Coronary artery (tissue), 2 donors: ENCODE measurements at regions not wholly inside any gene's neighbourhood (a gene's known extent, or its start where the extent isn't known, plus 50 kb on each side); places are given as distances from the start of the nearest gene placed in this dataset.
"Not testable (repeated sequence)": the region's sequence is repeated elsewhere in the genome, so short reads cannot be mapped to it uniquely, and the experiment has no call there.

Experiments used
- DNase-seq: peaks from one replicate; pipeline ENCODE4 v3.0.0-alpha.2; 2017; ENCODE audit warnings: low spot score
- H3K27ac ChIP-seq, 2 donors: fragments of 200-600 bp; sonication (generic); one replicate each; pipeline ENCODE4 v1.5.1; 2016 to 2019
- H3K4me3 ChIP-seq: fragments of 200-600 bp; sonication (generic); 2 replicates; pipeline ENCODE4 v1.5.1; 2016; ENCODE audit warnings: mild to moderate bottlenecking, moderate library complexity
- TF ChIP-seq, protein P1 (sequence below): fragments of 200-600 bp; sonication (generic); IDR thresholded peaks from one replicate; pipeline ENCODE4 v1.5.1; 2019; ENCODE audit warnings: antibody characterized with exemption

DNA sequence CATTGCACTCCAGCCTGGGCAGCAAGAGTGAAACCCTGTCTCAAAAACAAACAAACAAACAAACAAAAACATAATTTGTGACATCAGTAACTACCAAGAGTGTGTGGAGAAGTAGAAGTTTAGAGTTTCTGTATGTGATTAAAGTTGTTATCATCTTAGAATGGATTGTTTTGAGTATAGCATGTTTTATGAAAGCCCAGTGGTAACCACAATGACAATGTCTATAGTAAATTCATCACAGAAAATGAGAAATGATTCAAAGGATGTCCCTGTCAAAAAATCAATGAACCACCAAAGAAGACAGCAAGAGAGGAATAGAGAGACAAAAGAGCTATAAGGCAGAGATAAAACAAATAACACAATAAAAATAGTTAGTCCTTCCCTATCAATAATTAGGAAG is 1299.2 kb downstream of the CNTNAP5 start:
- Histone ChIP-seq H3K27ac (no peak overlapping the region), H3K4me3 (no peak overlapping the region)
- no peak for DNase-seq
- TF ChIP-seq, protein P1, sequence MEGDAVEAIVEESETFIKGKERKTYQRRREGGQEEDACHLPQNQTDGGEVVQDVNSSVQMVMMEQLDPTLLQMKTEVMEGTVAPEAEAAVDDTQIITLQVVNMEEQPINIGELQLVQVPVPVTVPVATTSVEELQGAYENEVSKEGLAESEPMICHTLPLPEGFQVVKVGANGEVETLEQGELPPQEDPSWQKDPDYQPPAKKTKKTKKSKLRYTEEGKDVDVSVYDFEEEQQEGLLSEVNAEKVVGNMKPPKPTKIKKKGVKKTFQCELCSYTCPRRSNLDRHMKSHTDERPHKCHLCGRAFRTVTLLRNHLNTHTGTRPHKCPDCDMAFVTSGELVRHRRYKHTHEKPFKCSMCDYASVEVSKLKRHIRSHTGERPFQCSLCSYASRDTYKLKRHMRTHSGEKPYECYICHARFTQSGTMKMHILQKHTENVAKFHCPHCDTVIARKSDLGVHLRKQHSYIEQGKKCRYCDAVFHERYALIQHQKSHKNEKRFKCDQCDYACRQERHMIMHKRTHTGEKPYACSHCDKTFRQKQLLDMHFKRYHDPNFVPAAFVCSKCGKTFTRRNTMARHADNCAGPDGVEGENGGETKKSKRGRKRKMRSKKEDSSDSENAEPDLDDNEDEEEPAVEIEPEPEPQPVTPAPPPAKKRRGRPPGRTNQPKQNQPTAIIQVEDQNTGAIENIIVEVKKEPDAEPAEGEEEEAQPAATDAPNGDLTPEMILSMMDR = no peak

DNA sequence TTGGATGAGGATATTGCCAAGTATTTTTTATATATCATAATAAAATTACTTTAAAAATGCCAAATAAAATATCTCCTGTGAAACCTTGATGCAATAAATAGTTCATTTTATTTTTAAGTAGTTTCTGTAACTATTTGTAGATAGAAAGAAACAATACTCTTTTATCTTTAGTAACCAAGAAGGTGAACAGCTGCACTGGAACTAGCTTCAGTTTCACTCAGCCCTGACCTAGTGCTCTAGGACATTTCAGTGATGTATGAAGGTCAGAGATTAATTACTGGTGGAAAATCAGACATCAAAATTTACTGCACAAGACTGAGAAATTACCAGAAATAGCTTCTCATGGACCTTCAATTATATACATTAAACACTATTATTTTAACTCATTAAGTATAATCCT is 1305.0 kb downstream of the CNTNAP5 start:
- TF ChIP-seq, protein P1 = no peak
- DNase-seq = no peak
- Histone ChIP-seq H3K27ac (no peak overlapping the region), H3K4me3 (no peak overlapping the region)

DNA sequence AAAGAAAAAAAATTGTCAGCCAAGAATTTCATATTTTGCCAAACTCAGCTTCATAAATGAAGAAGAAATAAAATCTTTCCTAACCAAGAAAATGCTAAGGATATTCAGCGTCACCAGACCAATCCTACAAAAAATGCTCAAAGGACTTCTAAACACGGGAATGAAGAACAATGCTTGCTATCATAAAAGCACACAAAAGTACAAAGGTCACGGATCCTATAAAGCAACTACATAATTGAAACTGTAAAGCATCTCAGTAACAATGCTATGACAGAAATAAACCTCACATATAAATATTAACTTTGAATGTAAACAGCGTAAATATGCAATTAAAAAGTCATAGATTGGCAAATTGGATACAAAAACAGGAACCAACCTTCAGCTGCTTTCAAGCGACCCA is 1314.6 kb upstream of the GYPC start:
- DNase-seq = no peak
- TF ChIP-seq, protein P1 = no peak
- Histone ChIP-seq H3K27ac (no peak overlapping the region), H3K4me3 (no peak overlapping the region)

DNA sequence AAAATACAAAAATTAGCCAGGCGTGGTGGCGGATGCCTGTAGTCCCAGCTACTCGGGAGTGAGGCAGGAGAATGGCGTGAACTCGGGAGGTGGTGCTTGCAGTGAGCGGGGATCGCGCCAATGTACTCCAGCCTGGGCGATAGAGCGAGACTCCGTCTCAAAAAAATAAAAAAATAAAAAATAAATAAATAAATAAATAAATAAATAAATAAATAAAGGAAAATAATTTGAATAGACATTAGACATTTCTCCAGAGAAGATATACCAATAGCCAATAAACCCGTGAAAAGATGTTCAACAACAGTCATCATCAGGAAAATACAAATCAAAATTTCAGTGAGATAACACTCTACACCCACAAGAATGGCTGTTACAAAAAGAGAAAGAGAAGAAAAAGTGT is 1302.4 kb upstream of the GYPC start:
- not testable (repeated sequence) for H3K4me3 ChIP-seq, H3K27ac ChIP-seq, DNase-seq

DNA sequence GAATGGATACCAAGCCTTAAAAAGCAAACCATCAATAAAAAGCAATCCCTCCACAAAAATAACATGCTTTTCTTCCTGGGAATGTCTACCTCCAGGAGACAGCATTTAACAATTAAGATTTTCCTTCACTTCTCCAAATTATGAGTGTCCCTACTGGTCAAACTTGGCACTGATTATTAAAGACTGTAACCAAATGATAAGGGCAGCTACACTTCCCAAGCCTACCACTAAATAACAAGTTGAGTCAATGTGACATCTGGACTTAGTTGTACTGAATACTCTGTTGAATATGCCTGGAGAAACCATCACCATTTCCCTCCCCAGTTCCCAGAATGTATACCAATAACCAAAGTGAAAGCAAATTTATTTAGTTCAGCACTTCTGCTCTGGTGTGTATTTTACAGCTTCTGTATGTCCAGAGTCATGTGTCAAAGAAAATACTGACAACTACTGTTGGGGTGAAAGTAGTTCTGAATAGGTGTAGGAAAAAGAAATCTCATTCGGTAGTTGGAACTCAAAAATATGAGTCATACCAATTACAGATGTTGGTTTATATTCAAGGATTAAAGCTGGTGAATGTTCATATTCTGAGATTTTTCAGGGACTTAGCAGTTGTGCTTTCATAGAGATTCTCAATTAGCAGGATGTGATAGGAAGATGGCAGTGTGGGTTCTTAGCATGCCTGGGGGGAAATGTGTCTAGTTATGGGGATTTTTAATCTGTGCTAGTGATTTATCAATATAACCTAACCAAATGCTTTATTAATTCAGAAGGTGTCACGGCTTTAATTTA is 1291.6 kb upstream of the GYPC start:
- no peak for DNase-seq
- H3K4me3 ChIP-seq = no peak overlapping the region
- TF ChIP-seq, protein P1 = no peak
- H3K27ac ChIP-seq = no peak overlapping the region

DNA sequence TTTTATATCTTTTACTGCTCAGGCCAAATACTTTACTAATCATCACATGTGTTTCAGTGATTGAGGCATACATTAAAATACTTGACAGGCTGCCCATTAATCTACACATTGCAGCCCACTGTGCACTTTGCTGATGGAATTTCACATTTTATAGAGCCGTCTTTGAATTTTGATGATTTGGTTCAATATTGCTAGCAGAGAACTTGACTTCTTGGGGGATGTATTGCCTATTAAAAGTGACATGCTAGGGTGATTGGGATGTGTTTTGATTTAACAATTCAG is 1291.0 kb upstream of the GYPC start:
- Histone ChIP-seq H3K4me3 (no peak overlapping the region), H3K27ac (no peak overlapping the region)
- TF ChIP-seq, protein P1 = no peak
- DNase-seq = no peak

DNA sequence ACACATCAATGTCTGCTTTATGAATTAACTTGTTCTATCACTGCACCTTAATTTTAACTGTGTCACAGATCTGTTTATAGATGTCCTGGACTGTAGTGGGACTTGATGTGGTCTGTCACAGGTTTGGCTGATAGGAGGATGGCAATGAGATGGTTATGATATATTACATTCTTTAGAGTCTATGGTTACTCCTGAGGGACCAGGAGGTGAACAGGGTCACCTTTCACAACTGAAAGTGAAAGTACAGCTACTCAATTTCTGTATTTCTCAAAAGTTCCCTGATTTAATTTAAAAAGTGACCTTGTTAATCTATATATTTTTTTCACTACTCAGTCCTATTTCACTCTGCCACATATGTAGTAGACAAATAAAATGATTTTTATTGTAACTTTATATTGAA is 1284.1 kb upstream of the GYPC start:
- no peak for DNase-seq
- Histone ChIP-seq H3K4me3 (no peak overlapping the region), H3K27ac (no peak overlapping the region)
- TF ChIP-seq, protein P1 = no peak
